ENCODE measurements at regions not wholly inside any gene's neighbourhood (a gene's known extent, or its start where the extent isn't known, plus 50 kb on each side); places are given as distances from the start of the nearest gene placed in this dataset.

GRCh38 chr6:66897576-66897975 lies 1190.5 kb upstream of the EYS start:
- ATAC-seq: no peak

GRCh38 chr6:66896415-66896814 lies 1189.4 kb upstream of the EYS start:
- ATAC-seq: no peak

GRCh38 chr6:66883453-66883852 lies 1176.4 kb upstream of the EYS start:
- no peak for ATAC-seq

- no peak for ATAC-seq
Observed at GRCh38 chr6:66866801-66867200, 1159.8 kb upstream of the EYS start.

GRCh38 chr6:66865771-66866170 lies 1158.7 kb upstream of the EYS start:
- ATAC-seq: no peak

- ATAC-seq: no peak
Observed at GRCh38 chr6:66861007-66861541, 1154.0 kb upstream of the EYS start.

- ATAC-seq: no peak
Observed at GRCh38 chr6:66860328-66860727, 1153.3 kb upstream of the EYS start.

GRCh38 chr6:66858196-66858595 lies 1151.2 kb upstream of the EYS start:
- ATAC-seq: no peak

- ATAC-seq: no peak
Observed at GRCh38 chr6:66854014-66854413, 1147.0 kb upstream of the EYS start.

GRCh38 chr6:66851930-66852329 lies 1144.9 kb upstream of the EYS start:
- no peak for ATAC-seq

- ATAC-seq: no peak
Observed at GRCh38 chr6:66849843-66850242, 1142.8 kb upstream of the EYS start.

- ATAC-seq: no peak
Observed at GRCh38 chr6:66848244-66848953, 1141.4 kb upstream of the EYS start.

- ATAC-seq: no peak
Observed at GRCh38 chr6:66838764-66839163, 1131.7 kb upstream of the EYS start.

GRCh38 chr6:66825539-66825938 lies 1118.5 kb upstream of the EYS start:
- ATAC-seq: no peak

- ATAC-seq: no peak
Observed at GRCh38 chr6:66814156-66814555, 1107.1 kb upstream of the EYS start.

GRCh38 chr6:66808771-66809170 lies 1101.7 kb upstream of the EYS start:
- ATAC-seq: no peak

- no peak for ATAC-seq
Observed at GRCh38 chr6:66796987-66797386, 1090.0 kb upstream of the EYS start.

GRCh38 chr6:66788579-66788978 lies 1081.6 kb upstream of the EYS start:
- ATAC-seq: no peak

GRCh38 chr6:66772800-66773199 lies 1065.8 kb upstream of the EYS start:
- no peak for ATAC-seq

- ATAC-seq: no peak
Observed at GRCh38 chr6:66771626-66772025, 1064.6 kb upstream of the EYS start.

- ATAC-seq: no peak
Observed at GRCh38 chr6:66751630-66752029, 1044.6 kb upstream of the EYS start.

- ATAC-seq: no peak
Observed at GRCh38 chr6:66740346-66740745, 1033.3 kb upstream of the EYS start.

- ATAC-seq: no peak
Observed at GRCh38 chr6:66735106-66735890, 1028.3 kb upstream of the EYS start.

GRCh38 chr6:66731310-66731709 lies 1024.3 kb upstream of the EYS start:
- no peak for ATAC-seq

All from esophagus mucosa (tissue), 1 donor.